Natural killer cell (primary cell): ENCODE measurements at regions not wholly inside any gene's neighbourhood (a gene's known extent, or its start where the extent isn't known, plus 50 kb on each side); places are given as distances from the start of the nearest gene placed in this dataset.

Experiments
- ATAC-seq, 3 donors: fragments of 150-1000 bp in 2 of 3; fragments of 200-7000 bp in 1 of 3; cut with Tn5 transposase; 1 replicate in 1 of 3; 2 replicates in 2 of 3; pipeline ENCODE4 v1.10.0; 2021; ENCODE audit warnings: mild to moderate bottlenecking in 2 of 3, moderate library complexity in 2 of 3
- DNase-seq, 2 donors: peaks; one replicate each; pipeline versions ENCODE4 v3.0.0 to v3.0.0-alpha.2; 2013 to 2021; ENCODE audit warnings: mixed read lengths in 1 of 2
- H3K27ac ChIP-seq: one replicate; pipeline ENCODE4 v1.5.1; 2013; ENCODE audit warnings: mild to moderate bottlenecking, low read length
- H3K27me3 ChIP-seq: one replicate; pipeline ENCODE4 v1.6.1; 2013; ENCODE audit warnings: low read length; ENCODE audit not compliant: control insufficient read depth, insufficient read depth
- H3K36me3 ChIP-seq: one replicate; pipeline ENCODE4 v1.6.1; 2013; ENCODE audit warnings: low read length; ENCODE audit not compliant: control insufficient read depth, insufficient read depth
- H3K4me1 ChIP-seq: one replicate; pipeline ENCODE4 v1.6.1; 2013; ENCODE audit warnings: low read length; ENCODE audit not compliant: control insufficient read depth, insufficient read depth
- H3K4me3 ChIP-seq: one replicate; pipeline ENCODE4 v1.5.1; 2013; ENCODE audit warnings: low read length
- H3K9me3 ChIP-seq: one replicate; pipeline ENCODE4 v1.6.1; 2013; ENCODE audit warnings: low read length; ENCODE audit not compliant: control insufficient read depth, insufficient read depth
- H3K27ac Mint-ChIP-seq, 2 donors: one replicate each; pipeline ENCODE4 v1.8.0; 2022; ENCODE audit warnings: mild to moderate bottlenecking in 2 of 2, mixed read lengths in 2 of 2, moderate library complexity in 1 of 2
- H3K27me3 Mint-ChIP-seq, 2 donors: one replicate each; pipeline ENCODE4 v1.8.0; 2022; ENCODE audit warnings: low read depth in 2 of 2, mixed read lengths in 2 of 2
- H3K36me3 Mint-ChIP-seq: one replicate; pipeline ENCODE4 v1.8.0; 2022; ENCODE audit warnings: mixed read lengths
- H3K4me1 Mint-ChIP-seq, 2 donors: one replicate each; pipeline ENCODE4 v1.8.0; 2022; ENCODE audit warnings: mixed read lengths in 2 of 2
- H3K4me3 Mint-ChIP-seq: one replicate; pipeline ENCODE4 v1.8.0; 2022; ENCODE audit warnings: mild to moderate bottlenecking, moderate library complexity, mixed read lengths
- H3K9me3 Mint-ChIP-seq, 2 donors: one replicate each; pipeline ENCODE4 v1.8.0; 2022; ENCODE audit warnings: mixed read lengths in 2 of 2
- WGBS: methylation state at CpG from one replicate; pipeline ENCODE4 v1.1.7; 2013; ENCODE audit warnings: missing lambda C conversion rate; ENCODE audit not compliant: insufficient coverage; 5-methylcytosine and 5-hydroxymethylcytosine counted together
- intact Hi-C: fragments of 100-400 bp; cut with micrococcal nuclease; formaldehyde crosslinking; loops from one replicate; pipeline ENCODE4 v1.14.2; 2022
- TF ChIP-seq, protein P1 (sequence below): fragments of 200-600 bp; IDR thresholded peaks from one replicate; pipeline ENCODE4 v1.8.0; 2022; ENCODE audit warnings: antibody characterized with exemption

DNA sequence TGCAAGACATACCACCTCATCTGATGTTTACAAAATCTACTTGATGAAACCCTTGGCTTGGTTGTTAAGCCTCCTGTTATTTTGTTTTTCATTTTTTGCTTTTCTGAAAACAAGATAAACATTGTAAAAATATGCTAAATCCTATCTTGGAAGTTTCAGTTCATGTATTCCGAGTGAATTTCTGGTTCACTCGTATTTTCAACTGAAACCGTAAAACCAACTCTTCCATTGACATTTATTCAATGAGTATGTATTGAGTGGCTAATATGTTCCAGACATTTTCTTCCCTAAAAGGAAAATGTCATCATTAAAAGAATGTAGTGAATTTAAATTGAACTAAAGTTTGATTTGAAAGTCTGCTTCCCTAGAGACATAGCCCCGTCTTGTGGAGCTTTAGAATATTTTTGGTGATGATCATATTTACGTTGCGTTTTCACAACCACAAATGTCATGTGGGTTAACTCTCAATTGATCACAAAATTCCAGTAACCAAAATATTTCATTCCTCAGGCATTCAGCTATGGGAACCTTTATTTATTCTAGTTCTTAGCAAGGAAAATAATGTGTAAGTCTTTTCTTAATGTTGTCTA is 204.2 kb downstream of the MBD2 start:
- Histone ChIP-seq H3K4me1 (no peaks in the 10 kb centered on the region), H3K27ac (no peak overlapping the region), H3K27me3 (no peaks in the 10 kb centered on the region), H3K4me3 (no peak overlapping the region), H3K9me3 (no peaks in the 10 kb centered on the region), H3K36me3 (no peaks in the 10 kb centered on the region)
- TF ChIP-seq, protein P1, sequence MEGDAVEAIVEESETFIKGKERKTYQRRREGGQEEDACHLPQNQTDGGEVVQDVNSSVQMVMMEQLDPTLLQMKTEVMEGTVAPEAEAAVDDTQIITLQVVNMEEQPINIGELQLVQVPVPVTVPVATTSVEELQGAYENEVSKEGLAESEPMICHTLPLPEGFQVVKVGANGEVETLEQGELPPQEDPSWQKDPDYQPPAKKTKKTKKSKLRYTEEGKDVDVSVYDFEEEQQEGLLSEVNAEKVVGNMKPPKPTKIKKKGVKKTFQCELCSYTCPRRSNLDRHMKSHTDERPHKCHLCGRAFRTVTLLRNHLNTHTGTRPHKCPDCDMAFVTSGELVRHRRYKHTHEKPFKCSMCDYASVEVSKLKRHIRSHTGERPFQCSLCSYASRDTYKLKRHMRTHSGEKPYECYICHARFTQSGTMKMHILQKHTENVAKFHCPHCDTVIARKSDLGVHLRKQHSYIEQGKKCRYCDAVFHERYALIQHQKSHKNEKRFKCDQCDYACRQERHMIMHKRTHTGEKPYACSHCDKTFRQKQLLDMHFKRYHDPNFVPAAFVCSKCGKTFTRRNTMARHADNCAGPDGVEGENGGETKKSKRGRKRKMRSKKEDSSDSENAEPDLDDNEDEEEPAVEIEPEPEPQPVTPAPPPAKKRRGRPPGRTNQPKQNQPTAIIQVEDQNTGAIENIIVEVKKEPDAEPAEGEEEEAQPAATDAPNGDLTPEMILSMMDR = no peak
- Mint-ChIP-seq H3K4me1 (no peaks in the 10 kb centered on the region), H3K9me3 (peaks cover 0 to 21% of the 10 kb centered on the region in 2 donors), H3K36me3 (peaks cover 9% of the 10 kb centered on the region), H3K27ac (no peak overlapping the region), H3K4me3 (no peak overlapping the region), H3K27me3 (no peaks in the 10 kb centered on the region)
- intact Hi-C loops = no loop called here
- ATAC-seq (no peak), DNase-seq (no peak)
- WGBS = 100% methylated on average over 1 of the region's 6 CpGs

DNA sequence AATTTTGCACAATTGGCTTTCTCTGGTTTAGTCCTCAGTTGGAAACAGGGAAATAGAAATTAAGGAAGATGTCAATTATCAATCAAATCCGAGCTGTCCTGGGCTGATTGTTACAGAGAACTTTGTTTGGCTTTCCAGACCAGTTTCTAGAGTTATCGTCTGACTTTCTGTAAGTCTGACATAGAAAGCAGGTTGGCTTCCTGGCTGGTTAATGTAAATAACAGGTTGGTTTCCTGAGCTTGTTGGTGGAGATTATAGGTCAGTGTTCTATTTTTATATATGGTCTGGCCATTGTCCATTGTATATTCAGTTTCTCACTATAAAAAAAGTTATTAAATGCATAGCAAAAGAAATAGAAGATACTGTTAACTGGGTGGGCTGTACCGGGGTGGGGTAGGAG is 204.8 kb downstream of the MBD2 start:
- Histone ChIP-seq H3K9me3 (no peaks in the 10 kb centered on the region), H3K4me1 (no peaks in the 10 kb centered on the region), H3K36me3 (no peaks in the 10 kb centered on the region), H3K27ac (no peak overlapping the region), H3K27me3 (no peaks in the 10 kb centered on the region), H3K4me3 (no peak overlapping the region)
- DNase-seq = no peak
- no peak overlapping the region for H3K4me3 Mint-ChIP-seq
- TF ChIP-seq, protein P1 = no peak
- no peak for ATAC-seq
- H3K9me3 Mint-ChIP-seq = peaks cover 0 to 21% of the 10 kb centered on the region in 2 donors
- no peaks in the 10 kb centered on the region for H3K27me3 Mint-ChIP-seq
- intact Hi-C loops = no loop called here
- H3K4me1 Mint-ChIP-seq = no peaks in the 10 kb centered on the region
- peaks cover 9% of the 10 kb centered on the region for H3K36me3 Mint-ChIP-seq
- WGBS = 60% methylated on average over 2 of the region's 3 CpGs
- no peak overlapping the region for H3K27ac Mint-ChIP-seq

DNA sequence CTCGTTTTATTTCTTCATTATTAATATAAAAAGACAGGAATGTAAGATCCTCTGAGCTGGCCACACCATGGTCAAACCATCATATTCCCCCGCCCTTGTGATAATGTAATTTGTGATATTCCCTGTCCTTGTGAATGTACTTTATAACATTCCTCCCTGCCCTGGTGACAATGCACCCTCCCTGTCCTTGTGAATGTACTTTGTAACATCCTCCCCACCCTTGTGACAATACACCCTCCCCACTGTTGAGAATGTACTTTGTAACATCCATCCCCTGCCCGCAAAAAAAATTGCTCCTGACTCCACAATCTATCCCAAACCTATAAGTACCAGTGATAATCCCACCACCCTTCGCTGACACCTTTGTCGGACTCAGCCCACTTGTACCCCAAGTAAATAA is 211.0 kb downstream of the MBD2 start:
- intact Hi-C loops = no loop called here
- H3K4me1 Mint-ChIP-seq = no peaks in the 10 kb centered on the region
- TF ChIP-seq, protein P1 = no peak
- H3K9me3 ChIP-seq = no peaks in the 10 kb centered on the region
- 85% methylated on average over 3 of the region's 5 CpGs for WGBS
- no peak overlapping the region for H3K27ac Mint-ChIP-seq
- no peak overlapping the region for H3K4me3 Mint-ChIP-seq
- no peak overlapping the region for H3K27ac ChIP-seq
- H3K36me3 Mint-ChIP-seq = peaks cover 9% of the 10 kb centered on the region
- ATAC-seq = no peak
- H3K4me3 ChIP-seq = no peak overlapping the region
- no peak for DNase-seq
- no peaks in the 10 kb centered on the region for H3K27me3 ChIP-seq
- H3K4me1 ChIP-seq = no peaks in the 10 kb centered on the region
- H3K27me3 Mint-ChIP-seq = no peaks in the 10 kb centered on the region
- H3K36me3 ChIP-seq = no peaks in the 10 kb centered on the region
- peaks cover 0 to 22% of the 10 kb centered on the region in 2 donors for H3K9me3 Mint-ChIP-seq

DNA sequence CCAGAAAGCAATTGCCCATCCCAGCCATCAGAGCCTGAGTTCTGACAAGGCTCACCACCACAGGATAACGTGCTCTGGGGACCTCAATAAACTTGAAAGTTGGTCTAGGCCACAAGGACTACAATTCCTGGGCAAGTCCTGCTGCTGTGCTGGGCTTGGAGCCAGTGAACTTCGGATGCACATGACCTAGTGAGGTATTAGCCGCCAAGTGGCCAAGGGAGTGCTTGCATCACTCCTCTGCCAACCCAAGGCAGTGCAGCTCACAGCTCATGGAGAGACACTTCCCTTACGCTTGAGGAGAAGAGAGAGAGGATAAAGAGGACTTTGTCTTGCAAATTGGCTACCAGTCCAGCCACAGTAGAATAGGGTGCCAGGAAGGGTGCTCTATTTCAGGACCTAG is 219.6 kb downstream of the MBD2 start:
- H3K4me3 ChIP-seq = no peak overlapping the region
- 68% methylated on average over 4 of the region's 4 CpGs for WGBS

More for the DNA sequence above, 219.6 kb downstream of the MBD2 start:
- no peak for ATAC-seq
- intact Hi-C loops = loop anchor here (10.0 kb wide), 1 partner anchor 60 kb away; no protein-coding TSS in a partner anchor
- H3K4me1 ChIP-seq = no peaks in the 10 kb centered on the region
- Mint-ChIP-seq H3K27ac (no peak overlapping the region), H3K36me3 (no peaks in the 10 kb centered on the region), H3K4me1 (no peaks in the 10 kb centered on the region), H3K9me3 (peaks cover 0 to 6% of the 10 kb centered on the region in 2 donors), H3K27me3 (no peaks in the 10 kb centered on the region), H3K4me3 (no peak overlapping the region)
- no peaks in the 10 kb centered on the region for H3K27me3 ChIP-seq
- TF ChIP-seq, protein P1 = no peak
- H3K36me3 ChIP-seq = no peaks in the 10 kb centered on the region
- H3K27ac ChIP-seq = no peak overlapping the region
- no peaks in the 10 kb centered on the region for H3K9me3 ChIP-seq
- no peak for DNase-seq
